ENCODE measurements at regions not wholly inside any gene's neighbourhood (a gene's known extent, or its start where the extent isn't known, plus 50 kb on each side); places are given as distances from the start of the nearest gene placed in this dataset.

DNA sequence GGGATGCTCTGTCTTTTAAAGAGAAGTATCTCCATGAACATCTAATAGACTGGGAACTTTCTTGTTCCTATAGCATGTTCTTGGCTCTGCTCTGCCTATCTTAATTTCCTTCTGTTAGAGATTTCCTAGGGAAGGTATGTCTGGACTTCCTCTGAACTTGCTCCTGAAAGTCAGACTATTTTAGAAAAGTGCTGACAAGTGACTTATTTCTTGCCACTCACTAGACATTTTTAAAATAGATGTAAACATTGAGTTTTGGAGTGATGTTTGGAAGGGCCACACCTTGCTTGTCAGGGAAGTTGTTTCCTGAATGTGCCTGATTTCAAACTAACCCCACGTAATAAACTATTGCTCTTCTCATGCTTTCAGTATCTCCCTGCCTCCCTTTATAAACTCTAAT lies 62.4 kb upstream of the ATP8A1 start:
- no peak overlapping the region for H3K27ac Mint-ChIP-seq

More for the DNA sequence above, 62.4 kb upstream of the ATP8A1 start:
- H3K27me3 Mint-ChIP-seq (ENCODE audit: low read depth) = no peaks in the 10 kb centered on the region
- DNase-seq (ENCODE audit: low spot score) = no peak
- peaks cover 12% of the 10 kb centered on the region for H3K9me3 Mint-ChIP-seq
- H3K36me3 Mint-ChIP-seq = no peaks in the 10 kb centered on the region
- H3K4me3 Mint-ChIP-seq = no peak overlapping the region
- POLR2A ChIA-PET = no interaction called here
- peaks cover 7% of the 10 kb centered on the region for H3K4me1 Mint-ChIP-seq
- ATAC-seq = no peak
- TF ChIP-seq ZNF671 (CRISPR knock-in tag; IDR thresholded peaks at IDR 0.05) (no peak), HMGXB4 (CRISPR knock-in tag; IDR thresholded peaks at IDR 0.05) (no peak), CREB1 (CRISPR knock-in tag; IDR thresholded peaks at IDR 0.05) (no peak), ZNF281 (CRISPR knock-in tag; IDR thresholded peaks at IDR 0.05) (no peak), ZNF416 (CRISPR knock-in tag; IDR thresholded peaks at IDR 0.05) (no peak), NR1H2 (CRISPR knock-in tag; IDR thresholded peaks at IDR 0.05) (no peak), NFYB (CRISPR knock-in tag; conservative IDR thresholded peaks at IDR 0.05; ENCODE audit: low read depth) (no peak), SOX15 (CRISPR knock-in tag; IDR thresholded peaks at IDR 0.05) (no peak), IRF1 (CRISPR knock-in tag; IDR thresholded peaks at IDR 0.05) (no peak), JAZF1 (CRISPR knock-in tag; IDR thresholded peaks at IDR 0.05) (no peak), SMAD3 (CRISPR knock-in tag; IDR thresholded peaks at IDR 0.05; ENCODE audit: borderline replicate concordance) (no peak), NR2C2 (CRISPR knock-in tag; IDR thresholded peaks at IDR 0.05) (no peak), ZNF317 (CRISPR knock-in tag; IDR thresholded peaks at IDR 0.05; ENCODE audit: borderline replicate concordance, low read depth) (no peak), ZNF396 (CRISPR knock-in tag; IDR thresholded peaks at IDR 0.05; ENCODE audit: borderline replicate concordance) (no peak)
- TF ChIP-seq, protein P1, sequence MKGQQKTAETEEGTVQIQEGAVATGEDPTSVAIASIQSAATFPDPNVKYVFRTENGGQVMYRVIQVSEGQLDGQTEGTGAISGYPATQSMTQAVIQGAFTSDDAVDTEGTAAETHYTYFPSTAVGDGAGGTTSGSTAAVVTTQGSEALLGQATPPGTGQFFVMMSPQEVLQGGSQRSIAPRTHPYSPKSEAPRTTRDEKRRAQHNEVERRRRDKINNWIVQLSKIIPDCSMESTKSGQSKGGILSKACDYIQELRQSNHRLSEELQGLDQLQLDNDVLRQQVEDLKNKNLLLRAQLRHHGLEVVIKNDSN (CRISPR knock-in tag; IDR thresholded peaks at IDR 0.05) = no peak
- TF ChIP-seq, protein P2, sequence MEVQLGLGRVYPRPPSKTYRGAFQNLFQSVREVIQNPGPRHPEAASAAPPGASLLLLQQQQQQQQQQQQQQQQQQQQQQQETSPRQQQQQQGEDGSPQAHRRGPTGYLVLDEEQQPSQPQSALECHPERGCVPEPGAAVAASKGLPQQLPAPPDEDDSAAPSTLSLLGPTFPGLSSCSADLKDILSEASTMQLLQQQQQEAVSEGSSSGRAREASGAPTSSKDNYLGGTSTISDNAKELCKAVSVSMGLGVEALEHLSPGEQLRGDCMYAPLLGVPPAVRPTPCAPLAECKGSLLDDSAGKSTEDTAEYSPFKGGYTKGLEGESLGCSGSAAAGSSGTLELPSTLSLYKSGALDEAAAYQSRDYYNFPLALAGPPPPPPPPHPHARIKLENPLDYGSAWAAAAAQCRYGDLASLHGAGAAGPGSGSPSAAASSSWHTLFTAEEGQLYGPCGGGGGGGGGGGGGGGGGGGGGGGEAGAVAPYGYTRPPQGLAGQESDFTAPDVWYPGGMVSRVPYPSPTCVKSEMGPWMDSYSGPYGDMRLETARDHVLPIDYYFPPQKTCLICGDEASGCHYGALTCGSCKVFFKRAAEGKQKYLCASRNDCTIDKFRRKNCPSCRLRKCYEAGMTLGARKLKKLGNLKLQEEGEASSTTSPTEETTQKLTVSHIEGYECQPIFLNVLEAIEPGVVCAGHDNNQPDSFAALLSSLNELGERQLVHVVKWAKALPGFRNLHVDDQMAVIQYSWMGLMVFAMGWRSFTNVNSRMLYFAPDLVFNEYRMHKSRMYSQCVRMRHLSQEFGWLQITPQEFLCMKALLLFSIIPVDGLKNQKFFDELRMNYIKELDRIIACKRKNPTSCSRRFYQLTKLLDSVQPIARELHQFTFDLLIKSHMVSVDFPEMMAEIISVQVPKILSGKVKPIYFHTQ (CRISPR knock-in tag; IDR thresholded peaks at IDR 0.05) = no peak
- TF ChIP-seq, protein P3, sequence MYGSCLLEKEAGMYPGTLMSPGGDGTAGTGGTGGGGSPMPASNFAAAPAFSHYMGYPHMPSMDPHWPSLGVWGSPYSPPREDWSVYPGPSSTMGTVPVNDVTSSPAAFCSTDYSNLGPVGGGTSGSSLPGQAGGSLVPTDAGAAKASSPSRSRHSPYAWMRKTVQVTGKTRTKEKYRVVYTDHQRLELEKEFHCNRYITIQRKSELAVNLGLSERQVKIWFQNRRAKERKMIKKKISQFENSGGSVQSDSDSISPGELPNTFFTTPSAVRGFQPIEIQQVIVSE (CRISPR knock-in tag; IDR thresholded peaks at IDR 0.05; ENCODE audit: borderline replicate concordance) = no peak
- TF ChIP-seq, protein P4, sequence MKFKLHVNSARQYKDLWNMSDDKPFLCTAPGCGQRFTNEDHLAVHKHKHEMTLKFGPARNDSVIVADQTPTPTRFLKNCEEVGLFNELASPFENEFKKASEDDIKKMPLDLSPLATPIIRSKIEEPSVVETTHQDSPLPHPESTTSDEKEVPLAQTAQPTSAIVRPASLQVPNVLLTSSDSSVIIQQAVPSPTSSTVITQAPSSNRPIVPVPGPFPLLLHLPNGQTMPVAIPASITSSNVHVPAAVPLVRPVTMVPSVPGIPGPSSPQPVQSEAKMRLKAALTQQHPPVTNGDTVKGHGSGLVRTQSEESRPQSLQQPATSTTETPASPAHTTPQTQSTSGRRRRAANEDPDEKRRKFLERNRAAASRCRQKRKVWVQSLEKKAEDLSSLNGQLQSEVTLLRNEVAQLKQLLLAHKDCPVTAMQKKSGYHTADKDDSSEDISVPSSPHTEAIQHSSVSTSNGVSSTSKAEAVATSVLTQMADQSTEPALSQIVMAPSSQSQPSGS (CRISPR knock-in tag; IDR thresholded peaks at IDR 0.05; ENCODE audit: borderline replicate concordance, low read depth) = no peak
- CTCF ChIA-PET = no interaction called here

Measured in WTC11 (cell line).